GM21723 (cell line): ENCODE measurements at regions not wholly inside any gene's neighbourhood (a gene's known extent, or its start where the extent isn't known, plus 50 kb on each side); places are given as distances from the start of the nearest gene placed in this dataset.

Experiments used
- ATAC-seq: cut with Tn5 transposase; IDR thresholded peaks from one replicate; pipeline ENCODE4 v1.9.1; 2021; ENCODE audit warnings: mild to moderate bottlenecking, moderate library complexity; ENCODE audit not compliant: unreplicated experiment

DNA sequence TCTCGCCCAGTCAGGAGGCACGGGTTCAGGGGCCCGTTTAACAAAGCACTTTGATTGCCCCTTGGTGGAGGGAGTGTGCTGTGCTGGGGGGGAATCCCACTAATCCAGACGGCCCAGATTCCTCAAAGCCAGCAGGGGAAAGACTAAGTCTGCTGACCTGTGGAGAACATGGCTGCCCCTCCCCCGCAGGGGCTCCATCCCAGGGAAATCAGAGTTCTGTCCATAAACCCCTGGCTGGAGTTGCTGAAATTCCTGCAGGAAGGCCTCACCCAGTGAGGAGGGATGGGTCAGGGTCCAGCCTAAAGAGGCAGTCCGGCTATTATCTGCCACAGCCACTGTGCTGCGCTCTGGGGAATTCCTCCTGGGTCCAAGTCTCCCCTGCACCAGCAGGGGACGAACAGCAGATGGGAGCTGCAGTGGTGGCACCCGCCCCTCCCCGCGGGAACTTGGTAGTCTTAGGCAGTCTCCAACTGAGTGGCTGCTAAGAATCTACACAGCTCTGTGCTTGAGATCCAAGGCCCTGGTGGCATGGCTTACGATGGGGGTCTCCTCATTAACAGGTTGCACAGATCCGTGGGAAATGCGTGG, 174.0 kb upstream of the DAB2 start:
- ATAC-seq: no peak

DNA sequence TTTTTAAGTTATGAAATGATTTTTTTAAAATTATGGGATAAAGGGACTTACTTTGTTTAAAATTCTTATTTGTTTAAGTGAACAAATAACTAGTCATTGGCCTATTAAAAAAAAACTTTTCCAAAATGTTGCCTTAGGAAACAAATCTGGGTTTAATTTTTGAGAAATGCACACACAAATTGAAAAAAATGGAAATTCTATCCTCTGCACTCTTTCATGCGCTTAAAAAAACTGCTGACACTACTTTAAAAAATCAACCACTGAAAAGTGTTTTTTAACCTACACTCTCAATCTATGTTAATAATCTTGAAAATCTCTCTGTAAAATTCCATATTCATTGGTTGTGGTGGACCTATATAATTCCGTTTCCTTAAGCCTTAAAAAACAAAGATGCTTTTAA, 163.4 kb upstream of the DAB2 start:
- ATAC-seq: no peak

DNA sequence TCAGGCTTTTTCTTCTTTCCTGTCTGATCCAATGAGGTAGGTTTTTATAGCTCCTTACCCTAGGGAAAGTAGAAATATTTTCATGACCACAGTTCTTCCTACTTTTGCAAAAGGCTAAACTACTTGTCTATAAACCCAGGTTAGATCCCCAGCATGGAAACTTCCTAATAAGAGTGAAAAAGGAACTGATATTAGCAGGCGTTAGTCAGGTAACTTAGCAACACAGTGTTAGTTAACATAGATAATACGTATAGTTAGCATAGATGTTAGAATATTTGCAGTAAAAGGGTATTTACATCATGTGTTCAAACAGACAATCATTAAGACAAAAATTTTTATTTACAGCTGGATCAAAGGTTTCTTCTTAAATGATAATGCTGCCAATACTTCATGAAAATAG, 162.9 kb upstream of the DAB2 start:
- ATAC-seq: no peak

DNA sequence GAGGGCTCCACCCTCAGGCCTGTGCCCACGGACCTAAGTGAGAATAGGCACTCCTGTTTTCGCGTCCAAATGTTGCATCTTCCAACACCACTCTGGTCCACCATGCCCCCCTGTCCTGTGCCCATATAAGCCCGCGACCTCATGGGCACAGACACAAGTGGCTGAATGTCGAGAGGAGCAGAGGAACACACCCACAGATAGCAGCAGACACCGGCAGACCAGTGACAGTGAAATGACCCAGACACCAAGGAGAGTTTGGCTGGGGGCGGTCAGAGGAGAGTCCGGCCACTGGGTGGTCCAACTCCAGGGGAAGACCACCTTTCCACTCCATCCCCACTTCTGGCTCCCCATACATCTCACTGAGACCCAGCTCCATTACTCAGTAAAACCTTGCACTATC, 161.4 kb upstream of the DAB2 start:
- ATAC-seq: no peak

DNA sequence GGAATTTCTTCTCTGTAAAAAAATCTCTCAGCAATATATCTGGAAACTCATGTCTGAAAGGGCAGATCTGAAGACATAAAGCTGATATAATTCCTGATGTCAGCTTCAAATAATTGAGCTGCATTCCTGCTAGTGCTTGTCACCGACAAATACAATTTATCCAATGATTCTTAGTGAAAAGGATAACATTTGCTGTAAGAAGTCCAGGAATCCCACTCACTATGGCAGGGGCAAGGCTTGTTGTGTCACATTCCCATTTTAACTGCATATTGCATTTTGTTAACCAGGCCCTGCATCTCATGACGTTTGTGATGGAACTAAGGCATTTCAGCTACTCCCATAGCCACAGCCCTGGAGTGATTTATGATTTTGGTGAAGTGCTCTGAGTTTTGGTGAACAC, 160.1 kb upstream of the DAB2 start:
- no peak for ATAC-seq

DNA sequence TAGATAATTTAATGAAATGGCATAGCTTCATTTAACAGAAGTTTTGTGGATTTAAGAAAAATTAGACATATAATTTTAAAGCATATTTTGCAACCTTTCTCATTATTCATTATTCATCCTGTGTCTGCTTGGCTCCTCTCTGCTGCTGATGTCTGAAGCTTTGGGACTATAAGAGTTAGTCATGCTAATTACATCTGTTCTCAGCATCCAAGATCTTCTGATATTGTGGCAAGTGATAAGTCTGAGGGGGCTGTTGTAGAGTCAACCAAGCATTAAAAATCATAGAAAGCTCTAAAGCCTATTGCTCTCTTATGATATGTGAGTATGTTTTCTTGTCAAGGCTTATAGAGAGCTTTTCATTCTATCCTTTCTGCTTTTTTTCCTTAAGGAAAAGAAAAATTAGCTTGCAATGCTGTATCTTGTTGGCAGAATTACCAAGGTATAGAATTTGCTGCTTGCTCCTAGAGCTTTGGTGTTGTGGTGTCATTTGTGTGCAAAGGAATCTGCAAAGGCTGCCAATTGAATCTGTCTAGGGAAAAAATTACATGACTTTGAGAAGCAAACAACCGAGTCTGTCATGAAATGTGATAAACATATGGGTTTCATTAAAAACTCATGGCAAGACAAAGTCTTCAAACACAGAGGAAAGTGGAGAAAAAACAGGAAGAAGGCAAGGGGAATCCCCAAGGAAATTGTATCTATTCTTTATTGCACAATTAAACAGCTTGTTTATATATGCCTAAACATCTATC, 156.1 kb upstream of the DAB2 start:
- no peak for ATAC-seq

DNA sequence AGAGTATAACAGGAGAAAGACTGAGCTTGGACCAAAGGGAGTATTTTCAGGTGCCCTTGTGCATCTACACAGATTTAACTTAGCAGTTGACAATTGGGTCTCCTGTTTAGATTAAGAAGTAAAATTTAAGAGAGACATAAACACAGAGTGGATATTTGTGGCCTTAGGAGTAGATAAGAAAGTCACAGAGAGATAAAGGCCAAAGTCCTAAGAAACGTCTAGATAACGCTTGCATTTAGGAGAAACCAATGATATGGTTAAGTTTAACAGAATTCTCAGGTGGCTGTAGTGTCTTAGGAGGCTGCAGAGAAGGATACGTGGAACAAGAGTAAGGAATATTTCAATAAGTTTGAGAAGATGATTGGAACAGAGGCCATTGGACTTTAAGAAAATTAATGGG, 155.0 kb upstream of the DAB2 start:
- no peak for ATAC-seq

DNA sequence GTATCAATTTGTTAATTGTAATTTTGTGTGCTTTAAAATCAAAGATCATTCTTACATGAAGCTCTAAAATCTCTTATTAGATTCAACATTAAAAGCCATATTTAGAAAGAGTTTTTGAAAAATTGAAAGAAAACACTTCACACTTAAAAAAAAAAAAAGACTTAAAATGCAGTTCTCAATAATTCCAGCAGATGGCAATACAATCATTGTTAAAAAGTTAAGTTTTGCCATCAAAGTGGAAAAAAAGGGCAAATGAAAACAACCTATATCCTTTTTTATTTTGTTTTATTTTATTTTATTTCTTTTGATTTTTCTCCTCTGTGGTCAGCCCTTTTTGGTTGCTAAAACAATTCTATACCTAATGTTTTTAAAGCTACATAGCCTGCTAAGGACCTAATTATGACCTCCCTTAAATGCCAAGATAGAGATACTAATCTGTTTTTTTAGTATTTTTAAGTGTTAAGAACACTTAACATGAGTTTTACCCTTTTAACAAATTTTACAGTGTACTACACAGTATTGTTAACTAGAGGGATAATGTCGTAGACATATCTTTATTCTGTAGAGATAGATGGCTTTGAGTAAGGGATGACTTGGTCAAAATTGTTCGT, 154.2 kb upstream of the DAB2 start:
- ATAC-seq: no peak

DNA sequence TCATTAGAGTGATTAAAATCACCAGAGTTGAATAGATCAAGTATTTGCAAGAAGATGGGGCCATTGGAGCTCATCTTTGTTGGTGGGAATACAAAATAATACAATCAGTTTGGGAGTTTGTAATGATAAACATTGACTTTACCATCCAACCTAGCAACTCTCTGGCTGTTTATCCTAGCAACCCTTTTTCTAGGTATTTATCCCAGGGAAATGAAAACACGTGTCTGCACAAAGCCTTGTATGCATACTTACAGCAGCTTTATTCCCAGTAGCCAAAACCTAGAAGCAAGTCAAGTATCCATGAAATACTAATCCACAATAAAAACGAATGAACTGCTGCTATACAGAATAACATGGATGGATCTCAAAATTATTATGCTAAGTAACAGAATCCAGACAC, 152.7 kb upstream of the DAB2 start:
- ATAC-seq: no peak

DNA sequence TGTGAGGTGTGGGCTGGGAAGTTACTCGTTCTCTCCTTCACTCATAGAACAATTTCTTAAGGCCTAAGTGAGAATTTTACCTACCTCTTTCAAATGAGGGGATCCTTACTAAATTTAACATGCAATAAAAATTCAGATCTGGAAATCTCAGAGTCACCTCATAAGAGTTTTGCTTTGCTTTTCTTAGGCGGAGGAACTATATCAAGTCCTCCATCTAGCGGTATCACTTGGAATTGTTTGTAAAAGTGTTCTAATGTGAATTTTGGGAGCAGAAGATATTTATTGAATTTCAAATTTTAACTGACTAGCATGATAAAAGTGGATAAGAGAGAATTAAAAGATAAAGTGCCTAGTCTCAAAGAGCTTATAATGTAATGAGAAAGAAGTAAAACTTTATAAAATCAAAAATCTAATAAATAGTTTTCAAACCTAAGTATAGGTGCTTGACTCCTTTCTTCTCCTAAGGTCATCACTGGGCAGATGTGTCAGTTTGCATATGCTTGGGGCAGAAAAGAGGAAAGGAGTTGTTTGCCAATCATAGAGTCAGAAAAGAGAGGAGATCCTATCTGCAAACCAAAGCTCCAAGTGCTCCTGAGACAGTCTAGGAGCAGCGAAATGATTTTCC, 145.7 kb upstream of the DAB2 start:
- no peak for ATAC-seq

DNA sequence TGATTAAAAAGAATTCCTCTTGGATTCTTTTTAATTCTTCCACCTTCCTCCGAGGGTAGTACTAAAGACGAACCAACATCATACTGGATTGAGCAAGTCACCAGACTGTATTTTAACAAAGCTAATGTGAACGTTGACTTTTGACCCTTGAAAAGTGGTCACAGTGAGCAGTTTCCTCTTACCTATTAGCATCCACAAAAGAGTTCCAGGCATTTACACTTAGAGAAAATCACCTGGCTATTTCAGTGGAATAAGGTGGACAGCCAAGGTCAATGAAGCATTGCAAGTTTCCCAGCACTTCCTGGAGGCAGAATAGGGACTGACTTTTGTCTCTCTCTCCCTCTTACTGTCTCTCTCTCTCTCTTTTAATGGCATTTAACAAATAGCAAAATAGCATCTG, 145.1 kb upstream of the DAB2 start:
- ATAC-seq: no peak

DNA sequence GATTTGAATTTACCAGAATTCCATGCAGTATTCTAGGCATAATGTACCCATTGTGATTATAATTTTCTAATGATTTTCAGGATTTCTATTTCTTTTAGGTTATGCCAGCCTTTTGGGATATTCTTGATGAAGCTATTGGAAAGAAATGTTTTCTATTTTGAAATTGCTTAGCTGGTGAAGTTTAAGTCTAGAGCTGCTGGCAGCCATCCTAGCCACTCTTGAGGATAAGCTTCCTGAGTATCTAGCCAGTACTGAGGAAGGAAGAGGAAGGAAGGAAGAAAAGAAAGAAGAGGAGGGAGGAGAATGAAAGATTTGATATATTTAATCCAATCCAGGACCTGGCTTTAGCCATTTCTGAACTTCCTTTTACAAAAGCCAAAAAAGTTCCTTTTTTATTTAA, 142.1 kb upstream of the DAB2 start:
- no peak for ATAC-seq

DNA sequence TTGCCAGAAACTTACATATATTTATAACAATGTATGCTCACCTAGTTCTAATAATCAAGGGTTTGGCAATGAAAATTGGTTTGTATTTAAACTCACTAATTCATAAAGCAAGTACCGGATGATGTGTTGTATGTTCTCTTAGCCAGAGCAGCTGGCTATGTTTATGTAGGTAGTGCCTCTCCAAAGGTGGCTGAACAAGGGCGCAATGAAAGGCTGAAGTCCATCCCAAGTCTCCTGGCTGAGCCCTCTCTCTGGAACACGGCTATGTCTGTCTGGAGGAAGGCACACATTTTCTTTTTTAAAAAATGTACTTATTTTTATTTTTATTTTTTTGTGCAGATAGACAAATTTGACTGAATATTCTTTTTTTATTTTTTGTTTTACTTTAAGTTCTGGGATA, 141.2 kb upstream of the DAB2 start:
- ATAC-seq: no peak

DNA sequence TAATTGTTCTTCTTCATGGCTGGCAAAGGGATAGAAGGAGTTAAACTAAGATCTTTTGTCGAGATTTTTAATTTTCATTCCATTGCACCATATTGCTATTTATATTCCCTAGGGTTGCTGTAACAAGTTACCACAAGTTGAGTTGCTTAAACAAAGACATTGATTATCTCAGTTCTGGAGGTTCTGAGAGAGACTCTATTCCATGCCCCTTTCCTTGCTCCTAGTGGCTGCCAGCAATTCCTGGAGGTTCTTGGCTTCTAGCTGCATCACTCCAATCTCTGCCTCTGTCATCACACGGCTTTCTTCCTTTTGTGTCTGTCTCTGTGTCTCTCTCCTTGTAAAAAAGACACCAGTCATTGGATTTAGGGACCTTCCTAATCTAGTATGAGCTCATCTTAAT, 136.6 kb upstream of the DAB2 start:
- ATAC-seq: no peak

DNA sequence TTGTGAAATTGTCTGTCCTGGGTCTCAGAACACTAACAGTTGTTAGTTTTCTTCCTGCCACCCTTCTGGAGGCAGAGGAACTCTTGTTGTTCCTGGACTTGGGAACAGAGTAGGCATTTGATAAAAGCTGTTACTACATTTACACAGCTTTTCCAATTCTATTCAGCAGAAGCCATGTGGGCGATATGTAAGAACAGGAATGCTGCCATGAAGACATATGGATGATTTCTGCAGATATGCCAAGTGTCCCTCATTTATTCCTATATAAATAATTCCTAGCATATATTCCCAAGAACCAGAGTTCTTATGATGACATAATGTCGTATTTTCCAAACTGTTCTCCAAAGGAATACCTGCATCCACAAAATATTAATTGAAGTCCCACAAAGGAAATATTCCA, 135.9 kb upstream of the DAB2 start:
- no peak for ATAC-seq

DNA sequence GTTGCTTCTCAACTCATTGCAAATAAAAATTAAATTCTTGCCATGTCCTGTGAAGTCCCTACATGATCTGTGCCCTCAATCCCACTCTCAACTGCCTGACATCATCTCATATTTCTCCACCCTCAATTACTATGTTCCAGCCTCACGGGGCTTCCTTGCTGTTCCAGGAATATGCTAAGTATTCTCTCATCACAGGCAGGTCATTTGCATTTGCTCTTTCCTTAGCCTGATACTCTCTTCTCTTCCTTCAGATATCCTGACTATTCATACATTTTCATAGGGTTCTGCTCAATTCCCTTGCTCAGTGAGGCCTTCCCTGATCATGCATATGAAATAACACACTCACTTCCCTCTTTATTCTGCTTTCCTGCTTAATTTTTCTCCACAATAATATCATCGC, 135.1 kb upstream of the DAB2 start:
- ATAC-seq: no peak

DNA sequence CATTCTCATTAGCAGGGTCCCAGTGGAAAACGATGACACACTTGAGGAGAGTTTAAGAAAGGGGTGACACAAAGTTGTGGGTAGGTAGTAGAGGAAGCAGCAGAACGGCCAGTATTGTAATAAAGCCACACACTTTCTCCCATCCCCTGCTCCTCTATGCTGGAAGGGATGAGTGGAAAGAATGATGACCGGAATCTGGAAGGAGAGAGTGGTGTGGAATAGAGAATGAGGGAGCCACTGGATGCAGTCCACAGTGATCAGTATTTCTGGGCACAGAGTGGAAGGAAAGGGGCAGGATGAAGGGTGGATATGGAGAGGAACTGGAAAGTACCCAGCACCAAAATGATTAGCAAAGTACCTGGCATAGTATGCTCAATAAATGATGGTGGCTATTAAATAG, 133.8 kb upstream of the DAB2 start:
- ATAC-seq: no peak

DNA sequence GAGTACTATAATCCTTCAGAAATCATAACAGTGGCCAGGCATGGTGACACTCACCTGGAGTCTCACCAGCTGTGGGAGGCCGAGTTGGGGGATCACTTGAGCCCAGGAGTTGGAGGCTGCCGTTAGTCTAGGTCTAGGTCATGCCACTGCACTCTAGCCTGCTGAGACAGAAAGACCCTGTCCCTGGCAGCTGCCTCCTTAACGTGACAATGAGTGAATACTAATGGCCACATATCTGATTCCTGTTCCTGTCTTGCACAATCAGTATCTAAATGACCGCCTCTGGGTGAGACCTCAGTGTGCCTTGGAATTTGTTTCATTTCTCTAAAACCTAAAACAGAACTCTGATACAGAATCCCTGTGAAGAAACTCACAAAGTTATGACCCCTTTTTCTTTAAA, 131.0 kb upstream of the DAB2 start:
- ATAC-seq: no peak

DNA sequence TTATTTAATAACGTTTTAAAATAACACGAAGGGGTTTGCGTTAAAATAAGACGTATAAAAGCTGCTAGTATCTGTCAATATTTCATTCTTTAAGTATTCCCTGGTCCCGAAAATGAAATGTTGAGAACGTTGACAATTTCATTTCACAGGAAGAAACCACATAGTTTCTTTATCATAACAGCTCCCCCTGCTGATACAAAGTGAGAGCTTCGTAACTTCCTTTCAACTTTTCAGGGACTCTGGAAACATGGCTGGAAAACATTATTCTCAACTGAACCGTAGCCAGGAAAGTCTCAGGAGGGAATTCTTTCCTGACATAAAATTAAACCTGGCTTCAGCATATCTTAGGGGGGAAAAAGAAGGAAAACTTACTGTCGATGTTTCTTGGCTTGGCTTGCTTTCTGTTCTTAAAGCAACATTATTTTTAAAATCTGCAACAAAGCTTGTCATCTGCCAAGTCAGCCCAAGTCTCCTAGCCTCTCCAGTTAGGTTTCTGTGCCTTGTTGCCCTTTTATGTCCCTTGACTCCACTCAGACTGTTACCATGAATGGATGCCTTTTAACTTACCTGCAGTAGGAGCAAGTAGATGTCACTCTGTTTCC, 122.9 kb upstream of the DAB2 start:
- no peak for ATAC-seq

DNA sequence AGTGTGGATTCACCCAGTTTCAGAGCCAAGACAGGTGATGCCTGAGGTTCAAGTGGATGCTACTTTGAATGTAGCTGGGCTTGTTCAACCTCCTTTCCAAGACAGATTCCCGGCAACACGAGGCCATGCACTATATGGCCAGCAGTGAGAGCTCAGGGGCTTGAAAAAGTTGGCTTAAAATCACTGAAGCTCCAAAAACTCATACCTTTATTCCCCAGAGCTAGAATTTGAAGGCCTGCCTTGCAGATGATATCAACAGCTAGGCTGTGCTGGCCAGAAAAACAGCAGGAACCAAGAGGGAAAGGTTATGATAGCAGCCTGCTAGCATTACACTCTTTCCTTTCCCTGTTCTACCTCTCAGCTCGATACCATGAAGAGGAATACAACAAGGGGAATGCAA, 120.2 kb upstream of the DAB2 start:
- ATAC-seq: no peak

DNA sequence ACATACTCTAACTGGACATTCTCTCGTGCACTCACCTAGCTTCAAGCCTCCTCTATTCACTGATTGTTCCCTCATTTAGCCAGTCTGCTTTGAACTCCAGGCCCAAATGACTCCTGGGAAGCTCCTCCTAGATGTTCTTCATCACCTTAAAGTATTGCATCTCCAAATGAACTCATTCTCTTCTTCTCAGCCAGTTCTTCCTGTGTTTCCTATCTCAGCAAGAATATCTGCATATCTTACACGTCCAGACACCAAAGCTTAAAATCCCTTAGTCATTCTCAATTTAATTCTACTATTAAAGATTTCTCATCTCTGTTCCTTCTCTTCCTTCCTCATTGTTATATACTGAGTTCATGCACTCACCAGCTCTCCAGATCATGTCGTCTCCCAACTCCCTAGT, 118.6 kb upstream of the DAB2 start:
- no peak for ATAC-seq
